ENCODE measurements at regions not wholly inside any gene's neighbourhood (a gene's known extent, or its start where the extent isn't known, plus 50 kb on each side); places are given as distances from the start of the nearest gene placed in this dataset.

- no peaks in the 10 kb centered on the region for H3K9me3 ChIP-seq
- H3K27ac ChIP-seq: no peak overlapping the region
- no peaks in the 10 kb centered on the region for H3K27me3 ChIP-seq
- no peak for TF ChIP-seq POLR2A (IDR thresholded peaks at IDR 0.05)
- TF ChIP-seq EP300 (IDR thresholded peaks at IDR 0.05): no peak
- WGBS, 2 donors (ENCODE audit: low coverage in 1 of 2): 100% methylated on average over 1 of the region's 1 CpG
- H3K4me1 ChIP-seq: no peaks in the 10 kb centered on the region
- ATAC-seq: no peak
- H3K36me3 ChIP-seq: no peaks in the 10 kb centered on the region
- no peak overlapping the region for H3K4me3 ChIP-seq
Measured at GRCh38 chr12:89289720-89290119, 62.6 kb downstream of the DUSP6 start.

- Histone ChIP-seq H3K27me3 (no peaks in the 10 kb centered on the region), H3K4me1 (no peaks in the 10 kb centered on the region), H3K9me3 (no peaks in the 10 kb centered on the region), H3K27ac (no peak overlapping the region), H3K4me3 (no peak overlapping the region), H3K36me3 (no peaks in the 10 kb centered on the region)
- TF ChIP-seq POLR2A (IDR thresholded peaks at IDR 0.05) (no peak), POLR2AphosphoS5 (IDR thresholded peaks at IDR 0.05) (no peak), CTCF (IDR thresholded peaks at IDR 0.05) (no peak), EP300 (IDR thresholded peaks at IDR 0.05) (no peak)
- ATAC-seq: no peak
Measured at GRCh38 chr12:89288959-89289358, 63.3 kb downstream of the DUSP6 start.

- no peak overlapping the region for H3K27ac ChIP-seq
- no peak overlapping the region for H3K4me3 ChIP-seq
- peaks cover 0 to 5% (median 0%) of the 10 kb centered on the region in 3 donors for H3K4me1 ChIP-seq
- no peaks in the 10 kb centered on the region for H3K9me3 ChIP-seq
- no peak for TF ChIP-seq CTCF (IDR thresholded peaks at IDR 0.05)
- no peak for TF ChIP-seq POLR2AphosphoS5 (IDR thresholded peaks at IDR 0.05)
- no peak for TF ChIP-seq EP300 (IDR thresholded peaks at IDR 0.05)
- TF ChIP-seq POLR2A (IDR thresholded peaks at IDR 0.05): no peak
- no peaks in the 10 kb centered on the region for H3K27me3 ChIP-seq
- WGBS, 2 donors (ENCODE audit: low coverage in 1 of 2): 89 to 93% methylated on average over 3 of the region's 3 CpGs
- no peaks in the 10 kb centered on the region for H3K36me3 ChIP-seq
- no peak for ATAC-seq
Measured at GRCh38 chr12:89286501-89286900, 65.8 kb downstream of the DUSP6 start.

GRCh38 chr12:89281539-89281867, 70.8 kb downstream of the DUSP6 start:
- H3K27me3 ChIP-seq: no peaks in the 10 kb centered on the region
- WGBS, 2 donors (ENCODE audit: low coverage in 1 of 2): 52 to 89% methylated on average over 4 of the region's 4 CpGs
- H3K4me1 ChIP-seq: peaks cover 0 to 19% (median 0%) of the 10 kb centered on the region in 3 donors
- no peak for TF ChIP-seq POLR2A (IDR thresholded peaks at IDR 0.05)
- no peak for TF ChIP-seq EP300 (IDR thresholded peaks at IDR 0.05)
- TF ChIP-seq CTCF (IDR thresholded peaks at IDR 0.05): no peak
- no peak for TF ChIP-seq POLR2AphosphoS5 (IDR thresholded peaks at IDR 0.05)
- no peak for ATAC-seq
- H3K36me3 ChIP-seq: no peaks in the 10 kb centered on the region
- no peak overlapping the region for H3K4me3 ChIP-seq
- H3K27ac ChIP-seq: peak overlapping the region in 1 of 4 donors; percentile 53
- no peaks in the 10 kb centered on the region for H3K9me3 ChIP-seq

GRCh38 chr12:89280833-89281538, 71.3 kb downstream of the DUSP6 start:
- no peak for ATAC-seq
- Histone ChIP-seq H3K4me1 (peaks cover 0 to 19% (median 0%) of the 10 kb centered on the region in 3 donors), H3K36me3 (no peaks in the 10 kb centered on the region), H3K9me3 (no peaks in the 10 kb centered on the region), H3K27me3 (no peaks in the 10 kb centered on the region), H3K27ac (peak overlapping the region in 1 of 4 donors; percentile 53), H3K4me3 (no peak overlapping the region)
- 39 to 47% methylated on average over 4 to 5 of the region's 5 CpGs for WGBS, 2 donors (ENCODE audit: low coverage in 1 of 2)
- no peak for TF ChIP-seq EP300 (IDR thresholded peaks at IDR 0.05)
- no peak for TF ChIP-seq POLR2A (IDR thresholded peaks at IDR 0.05)
- TF ChIP-seq POLR2AphosphoS5 (IDR thresholded peaks at IDR 0.05): no peak
- TF ChIP-seq CTCF (IDR thresholded peaks at IDR 0.05): no peak

Measured in gastroesophageal sphincter (tissue), 4 donors.